ENCODE measurements at regions not wholly inside any gene's neighbourhood (a gene's known extent, or its start where the extent isn't known, plus 50 kb on each side); places are given as distances from the start of the nearest gene placed in this dataset.
"Not testable (repeated sequence)": the region's sequence is repeated elsewhere in the genome, so short reads cannot be mapped to it uniquely, and the experiment has no call there.

DNA sequence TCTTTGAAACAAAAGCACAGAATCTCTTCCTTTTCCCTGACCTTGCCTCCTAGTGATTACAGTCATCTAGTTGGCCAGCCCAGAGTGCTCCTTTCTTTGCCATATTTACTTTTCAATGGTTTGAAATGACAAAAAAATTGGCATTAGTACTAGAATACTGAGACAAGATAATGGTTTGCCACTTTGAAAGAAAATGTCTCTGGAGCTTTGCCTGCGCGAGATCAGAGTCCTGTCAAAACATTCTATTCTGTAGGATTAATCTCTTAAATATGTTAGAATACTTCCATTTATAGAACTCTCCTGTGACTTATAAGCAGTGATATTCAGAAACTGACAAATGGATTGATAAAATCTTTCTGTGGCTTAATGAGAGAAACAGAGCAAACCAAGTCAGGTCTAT lies 484.0 kb upstream of the IZUMO3 start:
- no peak for DNase-seq (ENCODE audit: low read depth)

DNA sequence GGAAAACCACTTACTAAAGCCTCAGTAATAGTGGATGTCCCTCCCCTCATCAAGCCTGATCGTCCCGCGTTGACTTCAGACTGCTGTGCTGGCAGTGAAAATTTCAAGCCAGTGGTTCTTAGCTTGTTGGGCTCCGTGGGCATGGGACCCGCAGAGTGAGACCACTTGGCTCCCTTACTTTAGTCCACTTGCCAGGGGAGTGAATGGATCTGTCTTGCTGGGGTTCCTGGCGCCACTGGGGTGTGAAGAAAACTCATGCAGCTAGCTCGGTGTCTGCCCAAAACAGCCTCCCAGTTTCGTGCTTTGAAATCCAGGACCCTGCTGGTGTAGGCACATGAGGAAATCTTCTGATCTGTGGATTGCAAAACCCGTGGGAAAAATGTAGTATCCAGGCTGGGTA lies 480.0 kb upstream of the IZUMO3 start:
- no peak for DNase-seq (ENCODE audit: low read depth)

DNA sequence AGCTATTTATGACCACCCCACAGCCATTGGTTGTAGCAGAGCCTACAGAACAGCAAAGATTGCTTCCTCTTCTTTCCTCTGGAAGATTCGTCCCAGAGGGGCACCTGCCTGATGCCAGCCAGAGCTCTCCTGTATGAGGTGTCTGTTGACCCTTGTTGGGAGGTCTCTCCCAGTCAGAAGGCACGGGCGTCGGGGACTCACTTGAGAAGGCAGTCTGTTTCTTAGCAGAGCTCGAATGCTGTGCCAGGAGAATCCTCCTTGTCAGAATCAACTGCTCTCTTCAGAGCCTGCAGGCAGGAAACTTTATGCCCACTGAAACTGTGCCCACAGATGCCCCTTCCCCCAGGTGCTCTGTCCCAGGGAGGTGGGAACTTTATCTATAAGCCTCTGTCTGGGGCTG lies 479.5 kb upstream of the IZUMO3 start:
- DNase-seq (ENCODE audit: low read depth): no peak

DNA sequence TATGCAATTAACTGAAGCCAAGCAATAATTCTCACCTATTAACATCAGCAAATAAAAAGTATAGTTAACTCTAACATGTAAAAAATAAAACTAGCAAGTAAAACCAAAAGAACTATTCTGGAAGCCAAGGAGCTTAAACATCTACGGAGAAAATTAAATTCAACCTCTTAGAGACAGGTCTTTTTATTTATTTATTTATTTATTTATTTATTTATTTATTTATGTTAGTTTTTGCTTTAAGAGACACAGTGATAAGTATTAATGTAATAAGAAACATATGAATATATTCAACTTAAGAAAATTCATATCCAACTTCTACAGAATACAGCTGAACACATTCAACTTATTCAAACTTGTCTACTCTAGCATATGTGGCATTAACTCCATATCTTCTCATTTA lies 472.1 kb upstream of the IZUMO3 start:
- DNase-seq (ENCODE audit: low read depth): no peak

DNA sequence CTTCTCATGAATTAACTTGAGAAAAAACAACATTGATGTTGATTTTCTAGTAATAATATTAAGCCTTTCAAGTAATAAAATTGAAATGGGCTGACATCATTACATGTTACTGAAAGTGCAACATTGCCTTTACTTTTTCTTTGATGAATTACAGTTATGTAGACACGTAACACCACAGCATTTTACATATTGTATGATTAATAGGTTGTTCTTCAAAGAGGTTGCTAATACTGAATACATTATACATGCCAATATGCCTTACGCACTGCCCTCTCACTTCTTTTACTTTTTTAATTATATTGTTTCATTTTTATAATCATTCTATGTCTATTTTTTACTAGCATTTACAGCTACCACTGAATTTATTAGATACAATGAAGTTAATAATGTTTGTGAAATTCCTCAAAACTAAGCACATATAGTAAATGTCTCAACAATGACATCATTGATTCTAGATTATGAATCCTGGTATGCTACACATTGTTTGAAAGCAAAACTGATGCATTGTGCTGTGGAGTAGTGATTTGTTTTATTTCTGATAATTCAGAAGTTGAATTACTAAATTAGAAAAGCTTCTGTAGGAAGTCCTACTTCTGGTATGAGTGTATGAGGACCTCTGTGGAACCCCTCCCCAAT lies 464.4 kb upstream of the IZUMO3 start:
- DNase-seq (ENCODE audit: low read depth): no peak

DNA sequence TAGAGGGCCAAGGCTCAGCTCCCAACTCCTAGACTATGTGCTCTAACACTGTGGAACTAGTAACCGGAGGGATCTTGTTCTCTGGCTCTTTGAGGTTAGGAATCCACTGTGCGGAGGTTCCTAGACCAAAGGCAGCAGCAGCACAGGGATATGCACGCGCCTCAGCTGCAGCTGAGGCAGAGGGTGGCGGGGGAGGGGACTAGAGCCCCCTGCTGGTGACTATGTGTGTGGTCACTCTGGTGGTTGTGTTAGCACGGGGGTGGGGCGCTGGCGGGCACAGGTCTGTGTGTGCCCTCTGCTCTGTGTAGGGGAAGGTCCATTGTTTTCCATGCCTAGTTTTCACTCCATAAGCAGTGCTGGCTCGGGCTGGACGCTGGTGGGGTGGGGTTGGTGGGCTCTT lies 458.0 kb upstream of the IZUMO3 start:
- no peak for DNase-seq (ENCODE audit: low read depth)

DNA sequence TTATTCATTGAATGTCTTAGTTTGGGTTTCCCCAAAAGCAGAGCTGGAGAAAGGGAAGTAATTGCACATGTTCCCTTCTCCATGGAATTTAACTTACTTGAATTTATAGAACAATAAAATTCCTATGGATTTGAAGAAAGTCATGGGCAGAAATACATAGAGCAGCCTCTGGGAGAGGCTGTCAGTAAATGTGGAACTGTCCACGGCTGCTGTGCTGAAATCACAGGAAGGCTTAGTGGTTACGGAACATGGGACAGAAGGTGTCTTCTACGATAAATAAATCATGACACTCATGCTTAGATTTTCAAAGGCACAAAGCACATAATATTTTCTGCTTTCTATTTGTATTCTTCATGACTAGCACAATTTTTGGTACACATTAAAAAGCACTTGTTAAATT lies 440.6 kb upstream of the IZUMO3 start:
- no peak for DNase-seq (ENCODE audit: low read depth)

DNA sequence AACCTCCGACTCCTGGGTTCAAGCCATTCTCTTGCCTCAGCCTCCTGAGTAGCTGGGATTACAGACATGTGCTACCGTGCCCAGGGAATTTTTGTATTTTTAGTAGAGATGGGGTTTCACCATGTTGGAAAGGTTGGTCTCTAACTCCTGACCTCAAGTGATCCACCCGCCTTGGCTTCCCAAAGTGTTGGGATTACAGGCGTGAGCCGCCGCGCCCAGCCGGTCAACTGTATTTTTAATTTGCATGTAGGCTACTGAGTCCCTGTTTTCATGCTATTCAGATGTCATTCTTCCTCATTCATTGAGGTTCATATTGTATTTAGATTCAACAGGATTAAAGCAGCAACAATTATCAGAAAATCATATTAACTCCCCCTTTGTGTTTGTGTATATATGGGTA lies 425.1 kb upstream of the IZUMO3 start:
- DNase-seq (ENCODE audit: low read depth): not testable (repeated sequence)

DNA sequence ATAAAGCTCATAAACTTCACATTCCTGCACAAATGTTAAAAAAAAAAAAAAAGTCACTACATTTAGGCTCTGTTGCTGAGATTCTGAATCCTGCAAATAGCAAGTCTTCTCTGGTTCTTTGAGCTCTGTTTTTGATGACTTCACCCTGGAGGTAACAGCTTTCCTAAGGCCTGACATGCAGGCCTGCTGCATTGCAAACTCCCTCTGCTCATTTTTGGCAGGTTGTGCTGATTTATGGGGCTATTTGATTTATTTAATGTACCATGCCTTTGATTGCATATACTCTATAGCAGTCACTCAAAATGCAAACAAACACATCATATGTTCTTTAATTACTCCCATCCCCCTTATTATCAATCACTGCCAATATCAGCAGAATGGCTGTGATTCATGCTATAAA lies 416.1 kb upstream of the IZUMO3 start:
- no peak for DNase-seq (ENCODE audit: low read depth)

DNA sequence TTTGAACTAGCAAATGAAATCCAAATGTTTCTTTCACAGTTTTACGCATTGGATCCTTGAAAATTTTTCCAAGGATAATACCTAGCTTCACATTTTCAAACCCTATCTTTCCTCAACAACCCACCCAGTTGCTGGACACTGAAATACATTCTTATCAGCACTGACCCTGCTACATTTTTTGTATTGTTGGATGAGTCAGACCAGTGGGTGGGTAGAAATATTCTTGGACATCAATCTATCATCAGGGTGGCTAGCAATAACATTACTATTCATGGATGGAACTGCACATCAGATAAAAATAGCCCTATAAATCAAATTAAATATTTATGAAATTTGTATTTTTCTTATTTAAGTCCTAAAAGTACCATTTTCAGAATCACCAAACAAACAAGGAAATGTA lies 407.4 kb upstream of the IZUMO3 start:
- no peak for DNase-seq (ENCODE audit: low read depth)

DNA sequence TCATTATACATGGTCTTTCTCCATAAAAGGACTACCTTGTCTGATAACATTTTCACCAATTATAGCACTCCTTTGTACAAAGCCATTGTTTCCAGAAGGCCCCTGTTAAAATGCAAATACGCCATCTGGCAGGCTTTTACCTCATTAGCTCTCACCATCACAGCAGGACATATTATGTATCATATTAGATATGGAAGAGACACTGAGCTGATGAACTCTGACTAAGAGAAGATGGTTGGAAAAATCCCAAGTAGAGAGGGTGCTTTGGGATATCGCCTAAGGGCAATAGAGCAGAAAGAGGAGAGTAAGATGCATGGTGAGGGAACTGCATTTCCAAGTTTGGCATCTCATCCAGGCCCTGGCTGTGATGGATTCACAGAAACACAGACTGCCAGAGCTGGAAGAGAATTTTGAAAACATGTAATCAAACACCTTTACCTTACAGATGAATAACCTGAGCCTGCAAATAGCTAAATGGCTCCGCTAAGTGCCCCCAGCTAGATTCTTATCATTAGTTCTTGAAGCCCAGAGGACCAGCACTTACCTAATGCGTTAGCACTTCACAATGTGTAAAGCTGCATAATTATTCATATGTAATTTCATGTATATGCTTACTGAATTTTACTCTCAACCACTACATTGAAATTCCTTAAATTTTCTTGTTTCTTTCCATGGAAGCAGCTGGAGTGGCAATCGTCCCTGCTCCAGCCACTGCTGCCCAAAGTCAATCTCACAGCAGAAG lies 393.6 kb upstream of the IZUMO3 start:
- no peak for DNase-seq (ENCODE audit: low read depth)

DNA sequence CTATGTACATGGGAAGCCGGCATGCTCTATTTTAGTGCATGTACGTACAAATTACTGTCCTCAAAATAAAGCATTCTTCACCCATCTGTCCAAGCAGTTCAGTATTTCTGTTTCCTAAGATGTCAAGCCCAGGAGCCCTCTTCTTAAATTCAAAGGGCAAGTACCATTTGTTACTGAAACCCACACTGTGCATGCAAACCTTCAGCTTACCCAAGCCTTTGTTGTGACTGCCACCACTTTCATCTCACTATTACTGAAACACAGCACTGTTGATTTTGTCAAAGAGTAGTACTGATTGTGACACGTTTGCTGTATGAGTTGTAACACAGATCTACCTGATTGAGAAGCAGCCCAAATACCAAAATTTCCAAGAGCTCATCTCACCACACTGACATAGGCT lies 390.4 kb upstream of the IZUMO3 start:
- no peak for DNase-seq (ENCODE audit: low read depth)

DNA sequence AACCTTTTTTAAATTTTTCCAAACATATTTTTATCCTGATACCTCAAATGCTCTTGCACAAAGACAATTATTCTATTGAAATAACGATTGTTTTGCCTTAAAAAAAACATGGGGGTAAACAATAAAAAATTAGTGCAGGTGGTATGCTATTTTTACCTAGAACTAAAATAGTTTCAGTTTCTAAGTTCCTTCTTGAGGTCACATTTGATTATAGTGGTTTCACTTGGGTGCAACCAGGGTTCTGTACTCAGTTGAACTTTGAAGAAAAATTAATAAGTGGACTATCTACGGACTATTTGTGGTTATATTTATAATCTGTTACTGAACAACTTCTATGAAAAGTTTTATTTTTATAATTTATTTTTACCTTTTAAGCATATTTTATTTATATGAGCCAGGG lies 387.1 kb upstream of the IZUMO3 start:
- no peak for DNase-seq (ENCODE audit: low read depth)

DNA sequence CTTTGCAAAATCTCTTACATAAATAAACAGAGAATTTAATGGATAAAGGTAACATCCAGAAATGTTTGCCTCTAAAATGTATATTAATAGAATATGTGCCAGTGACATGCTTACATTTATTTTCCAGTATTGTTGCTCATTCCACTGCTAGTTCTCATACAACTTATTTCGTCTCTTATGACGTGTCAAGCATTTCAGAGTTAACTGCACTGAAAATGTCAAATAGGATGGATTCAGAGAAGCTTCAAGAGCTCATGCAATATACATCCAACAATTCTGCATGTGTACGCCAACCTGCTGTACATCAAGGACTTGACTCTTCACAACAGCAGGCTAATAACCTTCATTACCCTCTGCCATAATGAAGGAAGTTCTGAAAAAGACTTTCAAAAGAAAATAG lies 386.2 kb upstream of the IZUMO3 start:
- DNase-seq (ENCODE audit: low read depth): no peak

DNA sequence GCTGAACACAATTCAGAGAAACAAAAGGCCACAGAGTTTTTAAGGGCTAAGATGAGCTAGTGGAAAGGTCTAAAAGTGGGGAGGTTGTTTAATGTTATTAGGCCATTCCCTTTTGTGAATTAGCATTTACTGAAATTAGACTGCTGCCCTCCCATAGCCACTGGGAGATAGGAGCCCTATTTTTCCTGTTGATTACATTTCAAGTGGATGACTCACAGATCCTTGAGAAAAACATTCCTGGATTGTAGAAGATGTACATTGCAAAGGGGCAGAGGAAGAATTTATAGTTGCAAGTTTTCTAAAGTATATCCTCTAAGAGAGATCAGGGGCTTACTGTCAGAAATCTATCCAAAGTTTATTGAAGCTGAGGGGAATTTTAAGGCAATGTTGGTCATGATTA lies 367.1 kb upstream of the IZUMO3 start:
- no peak for DNase-seq (ENCODE audit: low read depth)

DNA sequence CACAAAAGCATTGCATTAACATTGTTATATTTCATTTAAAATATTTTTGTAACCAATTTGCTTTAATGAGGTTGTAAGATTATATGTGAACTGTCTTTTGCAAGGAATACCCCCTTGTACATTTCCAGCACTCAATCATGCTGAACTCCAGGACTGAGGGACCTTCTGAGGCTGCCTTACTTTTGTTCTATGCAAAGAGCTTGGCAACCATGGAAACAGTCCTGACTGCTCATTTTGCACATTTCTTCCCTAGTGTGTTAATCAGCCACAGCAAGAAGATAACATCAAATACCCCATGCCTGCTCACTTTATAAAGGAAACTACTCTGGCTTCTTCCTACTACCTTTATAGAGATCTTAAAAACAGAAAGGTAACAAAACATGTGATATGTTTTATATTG lies 355.6 kb upstream of the IZUMO3 start:
- no peak for DNase-seq (ENCODE audit: low read depth)

DNA sequence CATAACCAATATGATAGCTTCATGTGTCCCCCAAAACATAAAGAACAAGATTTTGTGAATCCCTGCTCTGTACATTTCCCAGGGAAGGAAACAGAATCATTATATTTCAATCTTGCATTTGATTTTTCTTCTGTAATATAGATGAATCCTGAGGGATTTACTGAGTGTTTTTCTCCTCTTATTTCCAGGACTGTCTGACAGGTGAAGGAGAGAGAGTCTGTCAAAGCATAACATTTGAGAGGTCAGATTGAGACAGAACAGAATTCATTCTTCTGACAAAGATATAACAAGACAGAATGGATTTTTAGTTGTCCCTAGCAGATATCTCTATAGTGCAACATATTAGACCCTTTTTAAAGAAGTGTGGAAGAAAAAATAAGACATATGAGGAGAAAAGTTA lies 354.5 kb upstream of the IZUMO3 start:
- DNase-seq (ENCODE audit: low read depth): no peak

DNA sequence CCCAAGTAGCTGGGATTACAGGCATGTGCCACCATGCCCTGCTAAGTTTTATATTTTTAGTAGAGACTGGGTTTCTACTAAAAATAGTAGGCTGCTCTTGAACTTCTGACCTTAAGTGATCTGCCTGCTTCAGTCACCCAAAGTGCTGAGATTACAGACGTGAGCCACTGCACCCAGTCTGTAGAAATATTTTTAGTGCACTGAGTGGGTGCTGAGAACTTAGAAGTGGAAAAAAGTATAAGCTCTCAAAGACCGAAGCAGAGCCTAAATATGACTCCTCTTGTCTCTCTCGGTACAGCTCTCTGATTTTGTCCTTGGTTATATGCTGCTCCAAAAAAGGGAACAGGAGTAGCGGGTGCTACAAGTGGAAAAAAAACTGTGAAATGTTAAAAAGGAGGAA lies 353.8 kb upstream of the IZUMO3 start:
- no peak for DNase-seq (ENCODE audit: low read depth)

DNA sequence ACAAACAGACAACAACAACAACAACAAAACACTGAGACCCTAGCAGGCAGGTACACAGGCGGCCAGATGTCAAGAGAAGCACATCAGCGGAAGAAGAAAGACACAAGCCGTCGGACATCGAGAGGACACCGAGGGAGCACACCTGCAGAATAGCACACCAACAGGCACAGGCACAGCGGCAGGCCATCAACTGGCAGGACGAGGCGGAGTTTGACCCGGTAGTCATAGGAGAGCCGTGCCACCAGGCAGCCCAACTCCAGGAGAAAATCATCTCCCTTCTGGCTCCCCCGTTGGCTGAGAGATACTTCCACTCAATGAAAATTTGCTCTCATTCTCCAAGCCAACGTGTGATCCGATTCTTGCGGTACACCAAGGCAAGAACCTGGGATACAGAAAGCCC lies 352.1 kb upstream of the IZUMO3 start:
- no peak for DNase-seq (ENCODE audit: low read depth)

DNA sequence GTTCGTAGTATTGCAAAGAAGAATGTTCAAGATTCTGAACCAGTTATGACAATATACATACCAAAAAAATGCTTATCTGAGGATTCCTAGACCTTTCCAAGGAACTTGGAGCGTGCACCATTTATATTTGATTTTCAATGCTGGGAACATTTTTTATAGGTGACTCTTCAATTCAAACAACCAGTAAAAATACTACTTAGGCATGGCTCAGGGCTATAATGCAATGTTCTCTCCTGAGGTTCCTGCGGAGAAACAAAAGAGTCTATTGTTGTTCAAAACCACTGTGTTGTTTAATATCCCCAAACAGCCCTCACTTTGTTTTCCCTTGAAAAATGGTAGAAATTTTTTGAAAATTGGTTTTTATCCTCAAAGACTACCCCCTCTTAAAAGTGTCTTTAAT lies 335.7 kb upstream of the IZUMO3 start:
- DNase-seq (ENCODE audit: low read depth): no peak

DNA sequence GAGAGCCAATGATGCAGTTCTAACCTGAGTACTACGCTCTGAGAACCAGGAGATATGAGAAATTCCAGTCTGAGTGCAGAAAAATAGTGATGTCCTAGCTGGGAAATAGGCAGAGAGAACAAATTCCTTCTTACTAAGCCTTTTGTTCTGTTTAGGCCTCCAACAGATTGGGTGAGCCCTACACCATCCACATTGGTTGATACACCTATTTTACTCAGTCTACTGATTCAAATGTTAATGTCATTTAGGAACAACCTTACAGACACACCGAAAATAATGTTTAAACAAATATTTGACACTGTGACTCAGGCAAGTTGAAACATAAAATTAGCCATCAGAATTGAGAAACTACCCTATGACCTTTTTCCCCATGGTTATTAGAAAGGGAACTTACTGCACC lies 333.9 kb upstream of the IZUMO3 start:
- DNase-seq (ENCODE audit: low read depth): no peak

DNA sequence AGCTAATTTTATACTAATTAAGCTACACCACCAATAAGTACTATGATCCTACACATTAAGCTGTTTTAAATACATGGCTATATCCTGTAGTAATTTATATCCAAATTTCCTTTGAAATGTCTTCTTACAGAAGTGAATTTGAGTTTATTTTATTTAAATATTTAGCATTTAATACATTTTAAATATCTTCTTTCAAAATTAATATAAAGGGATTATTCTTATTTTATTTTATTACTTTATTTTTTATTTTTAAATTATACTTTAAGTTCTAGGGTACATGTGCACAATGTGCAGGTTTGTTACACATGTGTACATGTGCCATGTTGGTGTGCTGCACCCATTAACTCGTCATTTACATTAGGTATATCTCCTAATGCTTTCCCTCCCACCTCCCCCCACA lies 310.9 kb upstream of the IZUMO3 start:
- not testable (repeated sequence) for DNase-seq (ENCODE audit: low read depth)

DNA sequence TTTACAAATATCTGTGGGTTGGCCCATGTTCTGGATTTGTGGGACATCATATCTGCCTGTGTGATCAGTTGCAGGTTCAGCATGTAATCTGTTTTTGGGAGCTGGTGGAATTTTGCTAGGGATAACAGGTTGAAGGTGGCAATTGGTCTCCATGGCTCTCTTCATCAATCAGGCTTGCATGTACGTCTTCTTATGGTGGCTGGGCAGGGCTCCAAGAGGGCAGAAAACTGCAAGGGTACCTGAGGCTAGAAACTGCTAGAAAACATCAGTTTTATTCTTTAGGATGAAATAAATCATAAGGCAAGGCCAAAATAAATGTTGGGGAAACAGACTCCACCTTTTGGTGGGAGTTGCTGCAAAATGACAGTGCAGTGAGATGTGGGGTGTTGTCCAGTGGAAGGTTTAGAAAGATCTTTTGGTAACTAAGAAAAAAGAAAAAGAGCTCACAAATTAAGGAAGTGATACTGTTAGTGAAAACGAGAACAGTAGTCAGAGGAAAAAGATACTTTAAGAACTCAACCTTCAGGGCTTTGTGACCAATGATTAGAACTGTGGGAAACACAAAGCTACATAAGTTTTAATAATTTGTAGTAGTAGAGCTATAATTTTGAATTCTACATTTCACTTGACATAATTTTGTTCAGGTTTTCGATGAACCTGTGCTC lies 300.7 kb upstream of the IZUMO3 start:
- no peak for DNase-seq (ENCODE audit: low read depth)

DNA sequence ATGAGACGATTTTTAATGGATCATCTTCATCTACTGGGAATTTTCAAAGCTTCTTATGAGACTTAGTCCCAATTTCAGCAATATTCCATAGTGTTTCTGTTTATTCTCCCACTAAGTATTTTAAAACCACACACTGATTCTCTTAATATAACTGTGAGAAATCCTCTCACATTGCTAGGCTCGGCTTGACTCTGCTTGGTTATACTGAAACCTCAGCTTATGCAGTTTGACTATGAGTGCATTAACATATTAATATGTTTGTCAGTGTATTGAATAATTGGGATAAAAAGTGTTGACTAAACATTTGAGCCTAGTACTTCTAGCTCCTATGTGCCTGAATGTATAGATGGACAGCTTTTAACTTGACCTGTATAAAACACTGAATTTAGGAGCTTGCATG lies 298.5 kb upstream of the IZUMO3 start:
- DNase-seq (ENCODE audit: low read depth): no peak

Measured in amniotic epithelial cell (primary cell).